ENCODE measurements at regions not wholly inside any gene's neighbourhood (a gene's known extent, or its start where the extent isn't known, plus 50 kb on each side); places are given as distances from the start of the nearest gene placed in this dataset.
"Not testable (repeated sequence)": the region's sequence is repeated elsewhere in the genome, so short reads cannot be mapped to it uniquely, and the experiment has no call there.

GRCh38 chr7:68381731-68382130, 1216.5 kb upstream of the AUTS2 start:
- no peak for DNase-seq (ENCODE audit: low read depth)

- DNase-seq (ENCODE audit: low read depth), result no peak
Measured at GRCh38 chr7:68384581-68384980, 1213.7 kb upstream of the AUTS2 start.

DNA sequence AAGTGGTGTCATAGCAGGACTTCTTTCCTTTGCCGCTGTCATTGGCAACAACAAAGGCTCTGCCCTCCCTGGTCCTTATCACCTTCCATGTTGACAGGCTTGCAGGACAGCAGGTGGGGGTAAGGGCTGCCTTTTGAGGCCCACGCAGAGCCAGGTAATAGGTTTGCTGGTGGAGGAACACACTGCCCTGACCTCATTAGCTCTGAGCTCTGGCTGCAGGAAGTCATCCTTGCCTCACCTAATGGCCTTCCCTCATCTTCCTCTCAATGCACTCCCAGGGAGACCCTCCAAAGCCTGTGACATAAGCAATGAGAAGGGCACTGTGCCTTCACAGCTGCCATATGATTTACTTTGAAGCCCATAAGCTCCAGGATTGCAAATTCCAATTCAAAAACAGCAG, 1205.2 kb upstream of the AUTS2 start:
- no peak for DNase-seq (ENCODE audit: low read depth)

- DNase-seq (ENCODE audit: low read depth), result no peak
Measured at GRCh38 chr7:68394131-68394530, 1204.1 kb upstream of the AUTS2 start.

DNA sequence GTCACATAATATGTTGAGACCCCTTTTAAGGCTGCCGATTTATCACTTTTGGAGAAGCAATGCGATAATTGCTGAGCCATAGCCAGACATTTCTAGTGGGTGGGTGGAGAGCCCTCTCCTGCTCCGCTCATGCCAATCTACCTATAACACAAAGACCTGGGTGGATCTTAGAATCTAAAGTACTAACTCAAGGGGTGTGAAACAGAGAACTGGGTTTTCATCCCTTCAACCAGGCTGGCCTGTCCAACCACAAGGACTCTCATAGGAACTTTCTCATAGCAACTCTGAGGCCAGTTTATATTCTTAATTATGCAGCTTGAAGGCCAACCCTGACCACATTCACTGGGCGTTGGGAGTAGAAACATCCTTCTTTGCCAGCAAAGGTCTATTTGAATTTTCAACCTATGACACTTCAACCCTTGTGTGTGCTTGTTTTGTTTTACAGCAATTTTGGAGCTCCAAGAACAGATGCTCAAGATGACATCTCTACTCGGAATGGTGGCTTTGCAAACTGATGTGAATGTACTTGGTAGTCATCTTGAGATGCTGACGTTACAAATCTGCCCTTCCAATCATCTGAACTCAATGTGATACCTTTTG, 1198.2 kb upstream of the AUTS2 start:
- no peak for DNase-seq (ENCODE audit: low read depth)

DNA sequence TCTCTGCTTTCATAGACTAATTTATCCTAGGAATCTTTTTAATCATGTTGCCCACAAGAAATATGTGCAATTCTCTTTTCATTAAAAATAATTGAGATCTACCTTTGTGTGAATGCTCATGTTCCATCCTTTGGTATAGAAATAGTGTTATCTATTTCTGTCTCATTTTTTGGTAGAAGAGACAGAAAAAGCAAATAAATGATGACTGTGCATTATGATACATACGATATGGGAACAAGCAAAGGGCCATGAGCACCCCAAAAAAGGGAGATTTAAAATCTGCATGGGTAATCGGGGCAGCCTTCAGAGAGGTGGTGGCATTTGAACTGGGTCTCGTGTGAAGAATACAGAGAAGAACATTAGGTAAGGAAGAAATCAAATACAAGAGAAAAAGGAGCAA, 1197.5 kb upstream of the AUTS2 start:
- DNase-seq (ENCODE audit: low read depth), result no peak

- DNase-seq (ENCODE audit: low read depth), result no peak
Measured at GRCh38 chr7:68401313-68401712, 1197.0 kb upstream of the AUTS2 start.

DNA sequence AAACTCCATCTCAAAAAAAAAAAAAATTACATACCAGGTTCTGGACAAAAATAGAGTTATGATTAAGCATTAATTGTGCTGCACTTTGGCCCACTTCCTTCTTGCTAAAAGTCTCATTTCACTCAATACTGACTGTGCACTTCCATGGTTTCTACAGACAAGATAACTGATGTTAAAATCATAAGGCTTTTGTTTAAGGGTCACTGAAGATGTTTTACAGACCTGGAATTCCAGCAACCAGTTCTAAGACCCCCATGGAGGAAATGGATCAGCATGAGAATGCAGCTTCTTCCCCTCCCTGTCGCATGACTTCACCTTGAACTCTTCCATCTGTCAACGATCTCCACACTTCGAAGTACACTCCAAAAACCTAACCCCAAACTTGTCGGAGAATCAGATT, 1191.8 kb upstream of the AUTS2 start:
- no peak for DNase-seq (ENCODE audit: low read depth)

DNA sequence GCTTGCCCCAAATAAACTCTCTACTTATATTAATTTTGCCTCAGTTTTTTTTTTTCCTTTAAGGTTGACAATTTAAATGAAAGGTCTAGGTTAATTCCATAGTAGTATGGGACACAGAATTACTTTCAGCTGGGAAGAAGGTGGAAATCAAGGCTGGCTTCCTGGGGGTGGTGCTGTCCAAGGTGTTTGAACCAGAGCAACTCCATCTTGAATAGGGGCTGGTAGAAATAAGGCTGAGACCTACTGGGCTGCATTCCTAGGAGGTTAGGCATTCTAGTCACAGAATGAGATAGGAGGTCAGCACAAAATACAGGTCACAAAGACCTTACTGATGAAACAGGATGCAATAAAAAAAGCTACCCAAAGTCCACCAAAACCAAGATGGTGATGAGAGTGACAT, 1190.8 kb upstream of the AUTS2 start:
- DNase-seq (ENCODE audit: low read depth), result no peak

GRCh38 chr7:68408873-68409272, 1189.4 kb upstream of the AUTS2 start:
- no peak for DNase-seq (ENCODE audit: low read depth)

GRCh38 chr7:68409851-68410250, 1188.4 kb upstream of the AUTS2 start:
- no peak for DNase-seq (ENCODE audit: low read depth)

- not testable (repeated sequence) for DNase-seq (ENCODE audit: low read depth)
Measured at GRCh38 chr7:68410693-68411092, 1187.6 kb upstream of the AUTS2 start.

DNA sequence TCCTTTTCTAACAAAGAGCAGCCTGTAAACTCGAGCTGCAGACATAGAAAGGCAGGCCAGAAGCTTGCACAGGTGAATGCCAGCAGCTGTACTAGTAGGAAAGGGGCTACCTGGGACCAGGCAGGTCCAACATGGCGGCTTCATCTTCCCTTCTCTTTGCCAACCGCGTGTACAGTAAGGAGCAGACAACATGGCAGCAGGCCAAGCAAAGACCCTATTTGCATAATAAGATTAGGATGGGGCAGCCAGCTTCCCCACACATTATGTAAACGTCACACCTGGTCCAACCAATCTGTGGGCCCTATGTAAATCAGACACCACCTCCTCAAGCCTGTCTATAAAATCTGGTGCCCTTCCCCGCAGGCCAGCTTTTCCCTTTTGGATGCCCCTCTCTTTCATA, 1186.5 kb upstream of the AUTS2 start:
- DNase-seq (ENCODE audit: low read depth), result no peak

- no peak for DNase-seq (ENCODE audit: low read depth)
Measured at GRCh38 chr7:68414631-68415425, 1183.4 kb upstream of the AUTS2 start.

GRCh38 chr7:68417002-68417401, 1181.3 kb upstream of the AUTS2 start:
- DNase-seq (ENCODE audit: low read depth), result no peak

GRCh38 chr7:68417659-68418058, 1180.6 kb upstream of the AUTS2 start:
- DNase-seq (ENCODE audit: low read depth), result no peak

DNA sequence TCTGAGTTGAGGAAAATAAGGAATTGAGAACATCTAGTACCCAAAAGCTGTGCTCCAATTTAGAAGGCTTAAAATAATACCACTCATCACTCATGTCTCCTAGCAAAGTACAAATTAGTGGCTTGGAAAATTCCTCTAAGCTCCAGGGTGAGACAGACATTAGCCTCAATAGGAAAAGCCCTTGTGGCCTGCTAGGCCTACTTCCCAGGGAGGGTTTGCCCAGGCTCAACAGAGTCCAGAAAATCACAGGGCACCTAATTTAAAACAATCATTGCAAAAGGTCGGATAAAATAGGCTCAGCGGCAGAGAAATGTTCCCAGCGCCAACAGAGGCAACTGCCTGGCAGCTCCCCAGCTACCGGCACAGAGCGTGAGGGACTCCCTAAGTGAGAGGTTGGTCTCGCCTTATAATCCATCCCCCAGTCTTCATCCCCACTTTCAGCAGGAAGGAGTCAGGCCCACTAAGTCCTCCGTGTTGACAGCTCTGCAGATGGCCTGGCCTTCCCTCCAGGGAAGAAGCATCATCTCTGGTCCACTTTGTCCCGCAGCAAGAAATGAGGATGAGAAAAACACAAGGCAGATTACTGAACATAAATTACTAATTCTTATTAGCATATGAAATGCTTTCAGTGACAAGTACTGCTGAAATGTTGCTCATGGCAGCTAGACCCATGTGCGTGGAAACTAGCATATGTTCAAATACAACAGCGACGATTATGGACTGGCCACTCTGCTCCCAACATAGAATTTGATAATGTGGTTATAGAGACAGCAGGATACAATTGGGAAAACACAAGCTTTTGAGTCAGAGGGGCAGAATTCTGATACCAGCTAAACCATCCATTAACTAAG, 1177.7 kb upstream of the AUTS2 start:
- no peak for DNase-seq (ENCODE audit: low read depth)

DNA sequence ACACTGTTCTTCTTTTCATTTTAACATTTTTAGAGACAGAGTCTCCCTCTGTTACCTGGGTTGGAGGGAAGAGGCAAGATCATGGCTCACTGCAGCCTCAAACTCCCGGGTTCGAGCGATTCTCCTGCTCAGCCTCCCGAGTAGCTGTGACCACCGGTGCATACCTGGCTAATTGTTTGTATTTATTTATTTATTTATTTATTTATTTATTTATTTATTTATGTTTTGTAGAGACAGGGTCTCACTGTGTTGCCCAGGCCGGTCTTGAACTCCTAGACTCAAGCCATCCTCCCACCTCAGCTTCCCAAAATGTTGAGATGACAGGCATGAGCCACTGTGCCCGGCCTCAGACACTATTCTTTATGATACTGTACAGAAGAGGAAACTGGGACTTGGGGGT, 1176.6 kb upstream of the AUTS2 start:
- no peak for DNase-seq (ENCODE audit: low read depth)

DNA sequence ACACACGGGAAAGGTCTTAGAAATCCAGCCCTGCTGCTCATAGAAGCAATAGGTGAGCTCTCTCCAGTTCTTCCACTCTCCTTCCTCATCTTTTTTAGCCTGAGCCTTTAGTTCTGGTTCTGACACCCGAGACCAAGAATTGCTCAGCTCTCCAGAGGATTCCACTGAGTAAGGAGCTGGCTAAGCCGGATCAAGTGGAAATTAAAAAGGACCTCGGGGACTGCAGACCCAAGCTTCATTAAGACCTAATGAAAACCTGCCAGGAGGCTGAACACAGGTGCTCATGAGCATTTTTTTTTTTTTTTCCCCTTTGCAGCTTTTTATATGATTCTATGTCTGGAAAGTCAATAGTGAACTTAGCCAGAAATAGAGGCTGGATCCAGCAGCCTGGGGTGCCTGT, 1176.0 kb upstream of the AUTS2 start:
- no peak for DNase-seq (ENCODE audit: low read depth)

DNA sequence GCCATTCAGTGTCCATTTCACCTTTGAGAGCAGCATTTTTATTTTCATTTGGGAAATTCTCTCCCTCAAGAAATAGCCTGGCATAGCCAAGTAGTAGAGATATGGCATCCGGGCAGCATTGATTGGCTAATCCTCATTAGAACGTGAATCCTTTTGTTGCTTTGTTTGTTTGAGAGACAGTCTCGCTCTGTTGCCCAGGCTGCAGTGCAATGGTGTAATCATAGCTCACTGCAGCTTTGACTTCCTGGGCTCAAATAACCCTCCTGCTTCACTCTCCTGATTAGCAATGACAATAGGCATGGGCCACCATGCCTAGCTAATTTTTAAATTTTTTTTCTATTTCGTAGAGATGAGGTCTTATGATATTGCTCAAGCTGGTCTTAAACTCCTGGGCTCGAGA, 1174.9 kb upstream of the AUTS2 start:
- no peak for DNase-seq (ENCODE audit: low read depth)

- no peak for DNase-seq (ENCODE audit: low read depth)
Measured at GRCh38 chr7:68424658-68425297, 1173.5 kb upstream of the AUTS2 start.

GRCh38 chr7:68425377-68425776, 1172.9 kb upstream of the AUTS2 start:
- no peak for DNase-seq (ENCODE audit: low read depth)

Measured in forelimb muscle (tissue), 1 donor.